HAP-1 (cell line): ENCODE measurements at regions not wholly inside any gene's neighbourhood (a gene's known extent, or its start where the extent isn't known, plus 50 kb on each side); places are given as distances from the start of the nearest gene placed in this dataset.

Source experiments
- DNase-seq, 2 experiments: peaks; one replicate each; pipeline ENCODE4 v3.0.0-alpha.2; 2016 to 2020; ENCODE audit warnings: low spot score in 2 of 2
- H3K27me3 ChIP-seq: fragments of 250-450 bp; sonication (Bioruptor Pico); 2 replicates; pipeline ENCODE4 v1.5.1; 2020; ENCODE audit warnings: low read depth, mild to moderate bottlenecking, moderate library complexity
- H3K36me3 ChIP-seq: fragments of 250-450 bp; sonication (Bioruptor Pico); replicated peaks from 2 replicates; pipeline ENCODE4 v1.5.1; 2020; ENCODE audit warnings: mild to moderate bottlenecking
- H3K4me1 ChIP-seq: fragments of 250-450 bp; sonication (Bioruptor Pico); 2 replicates; pipeline ENCODE4 v1.5.1; 2020; ENCODE audit warnings: mild to moderate bottlenecking
- H3K4me3 ChIP-seq: fragments of 250-450 bp; sonication (Bioruptor Pico); 2 replicates; pipeline ENCODE4 v1.5.1; 2020; ENCODE audit warnings: mild to moderate bottlenecking, moderate library complexity
- H3K9me3 ChIP-seq: fragments of 250-450 bp; sonication (Bioruptor Pico); 2 replicates; pipeline ENCODE4 v1.5.1; 2020; ENCODE audit warnings: mild to moderate bottlenecking, moderate library complexity
- in situ Hi-C: fragments of 300-500 bp; cut with MboI; formaldehyde crosslinking; loops from 3 replicates; pipeline ENCODE4 v1.14.3; 2020; ENCODE audit warnings: low sequenced_read_pairs, inconsistent platforms, mixed read lengths

DNA sequence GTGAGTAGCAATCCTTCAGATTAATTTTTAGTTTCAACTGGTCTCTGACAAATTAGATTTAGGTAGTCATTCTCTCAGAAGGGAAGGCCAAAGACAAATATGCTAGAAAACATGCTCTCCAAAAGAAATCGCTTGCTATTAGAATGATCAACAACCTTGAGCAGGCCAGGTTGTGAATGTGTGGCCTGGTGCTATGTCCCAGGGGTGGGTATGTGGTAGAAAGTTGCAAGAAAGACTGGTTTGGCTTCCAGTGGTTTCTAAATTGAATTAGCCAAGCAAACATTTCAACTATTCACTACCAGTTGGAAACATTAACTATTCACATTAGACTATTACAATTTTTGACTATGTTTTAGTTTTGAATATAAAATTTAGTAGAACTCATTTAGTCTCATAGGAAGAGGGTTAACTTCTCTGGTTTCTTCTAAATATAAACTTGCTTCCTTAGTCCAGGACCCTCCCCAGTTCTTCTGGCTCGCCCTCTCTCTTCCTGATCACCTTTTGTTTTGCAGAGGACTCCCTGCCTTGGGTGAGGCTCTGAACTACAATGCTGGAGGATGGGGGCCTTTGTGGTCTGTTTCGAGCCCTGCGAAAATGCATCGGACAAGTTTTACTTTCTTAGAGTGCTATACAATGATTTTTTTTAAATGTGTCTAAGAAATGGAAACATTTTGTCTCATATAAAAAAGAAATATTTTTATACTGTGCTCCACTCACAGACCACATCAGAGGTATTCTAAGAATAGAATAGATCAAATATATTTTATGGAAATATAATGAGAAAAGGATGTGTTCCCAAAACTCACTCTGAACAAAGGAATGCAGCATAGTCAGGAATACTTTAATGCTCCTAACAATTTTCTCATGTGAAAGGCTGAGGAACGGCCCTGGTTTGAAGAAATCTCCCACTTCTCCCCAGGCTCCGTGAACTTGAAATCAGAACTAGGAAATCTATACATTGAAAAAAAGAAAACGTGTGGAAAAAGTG lies 375.0 kb upstream of the ZEB2 start:
- Histone ChIP-seq H3K4me3 (no peak overlapping the region), H3K9me3 (no peaks in the 10 kb centered on the region), H3K27me3 (no peaks in the 10 kb centered on the region), H3K36me3 (no peaks in the 10 kb centered on the region), H3K4me1 (no peaks in the 10 kb centered on the region)
- DNase-seq, result no peak
- in situ Hi-C loops, result no loop called here

DNA sequence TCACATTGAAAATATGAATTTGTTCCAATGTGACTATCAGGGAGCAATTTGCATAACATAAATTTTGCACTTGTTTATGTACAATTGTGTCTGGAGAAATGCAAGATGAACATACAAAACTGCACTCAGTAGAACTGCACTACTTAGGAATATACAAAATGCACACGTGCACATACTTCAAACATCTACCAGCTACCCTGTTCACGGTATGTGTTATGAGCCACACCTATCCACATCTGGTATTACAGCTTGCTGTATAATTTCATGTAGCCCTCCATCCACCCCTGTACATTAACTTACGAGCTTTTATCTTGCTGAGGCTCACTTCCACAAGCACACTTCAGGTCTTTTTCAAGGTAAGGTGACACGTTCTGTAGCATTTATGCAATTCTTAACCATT lies 373.5 kb upstream of the ZEB2 start:
- H3K4me1 ChIP-seq, result no peaks in the 10 kb centered on the region
- in situ Hi-C loops, result no loop called here
- no peak overlapping the region for H3K4me3 ChIP-seq
- H3K27me3 ChIP-seq, result no peaks in the 10 kb centered on the region
- no peak for DNase-seq
- H3K9me3 ChIP-seq, result no peaks in the 10 kb centered on the region
- no peaks in the 10 kb centered on the region for H3K36me3 ChIP-seq

- in situ Hi-C loops, result no loop called here
- no peaks in the 10 kb centered on the region for H3K36me3 ChIP-seq
- no peaks in the 10 kb centered on the region for H3K9me3 ChIP-seq
- no peaks in the 10 kb centered on the region for H3K4me1 ChIP-seq
- H3K27me3 ChIP-seq, result no peaks in the 10 kb centered on the region
- DNase-seq, result no peak
- no peak overlapping the region for H3K4me3 ChIP-seq
Measured at GRCh38 chr2:144890828-144891227, 370.9 kb upstream of the ZEB2 start.

GRCh38 chr2:144889348-144889747 lies 369.4 kb upstream of the ZEB2 start:
- H3K9me3 ChIP-seq, result no peaks in the 10 kb centered on the region
- H3K4me1 ChIP-seq, result no peaks in the 10 kb centered on the region
- H3K36me3 ChIP-seq, result no peaks in the 10 kb centered on the region
- no peaks in the 10 kb centered on the region for H3K27me3 ChIP-seq
- DNase-seq, result no peak
- in situ Hi-C loops, result no loop called here
- H3K4me3 ChIP-seq, result no peak overlapping the region

GRCh38 chr2:144886862-144887261 lies 366.9 kb upstream of the ZEB2 start:
- no peaks in the 10 kb centered on the region for H3K9me3 ChIP-seq

GRCh38 chr2:144877893-144878292 lies 358.0 kb upstream of the ZEB2 start:
- H3K36me3 ChIP-seq, result no peaks in the 10 kb centered on the region
- H3K9me3 ChIP-seq, result no peaks in the 10 kb centered on the region
- no peak overlapping the region for H3K4me3 ChIP-seq
- DNase-seq, result no peak
- no peaks in the 10 kb centered on the region for H3K4me1 ChIP-seq
- no peaks in the 10 kb centered on the region for H3K27me3 ChIP-seq
- in situ Hi-C loops, result no loop called here

More at GRCh38 chr2:144886862-144887261, 366.9 kb upstream of the ZEB2 start:
- H3K4me3 ChIP-seq, result no peak overlapping the region
- DNase-seq, result no peak
- H3K36me3 ChIP-seq, result no peaks in the 10 kb centered on the region
- no peaks in the 10 kb centered on the region for H3K4me1 ChIP-seq
- no peaks in the 10 kb centered on the region for H3K27me3 ChIP-seq
- in situ Hi-C loops, result no loop called here

GRCh38 chr2:144876013-144876412 lies 356.1 kb upstream of the ZEB2 start:
- Histone ChIP-seq H3K36me3 (no peaks in the 10 kb centered on the region), H3K9me3 (no peaks in the 10 kb centered on the region), H3K27me3 (no peaks in the 10 kb centered on the region), H3K4me3 (no peak overlapping the region), H3K4me1 (no peaks in the 10 kb centered on the region)
- in situ Hi-C loops, result no loop called here
- DNase-seq, result peak in 1 of 2 experiments; percentile 5

DNA sequence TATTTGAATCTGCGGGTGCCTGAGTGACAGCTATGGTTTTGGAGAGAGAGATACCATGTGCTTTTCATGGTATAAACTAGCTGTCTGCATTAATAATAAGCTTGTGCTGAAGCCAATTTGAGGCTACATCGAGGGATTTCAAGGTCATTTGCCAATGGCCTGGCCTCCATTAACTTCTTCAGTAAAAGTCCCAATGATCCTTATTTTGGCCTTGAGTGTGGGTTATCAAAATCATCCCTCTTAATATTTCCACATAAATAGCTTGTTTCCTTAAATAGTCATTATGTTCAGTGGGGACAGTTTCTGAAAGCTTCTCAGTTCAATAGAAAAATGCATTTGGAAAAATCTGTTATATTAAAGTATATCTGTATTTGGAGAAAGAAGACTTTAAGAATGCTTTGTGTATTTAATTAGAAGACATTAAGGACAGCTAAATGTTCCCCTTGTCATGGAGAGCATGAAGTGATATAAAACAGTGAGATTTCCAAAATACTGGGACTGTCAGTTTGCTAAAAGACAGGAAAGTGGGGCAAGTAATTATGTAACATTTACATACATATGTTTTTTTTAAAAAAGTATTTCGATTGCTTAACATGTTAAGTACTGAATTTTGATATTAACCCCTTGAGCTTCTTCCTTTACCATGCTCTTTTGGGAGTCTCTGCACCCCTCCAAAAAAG lies 355.5 kb upstream of the ZEB2 start:
- Histone ChIP-seq H3K4me3 (no peak overlapping the region), H3K9me3 (no peaks in the 10 kb centered on the region), H3K36me3 (no peaks in the 10 kb centered on the region), H3K4me1 (no peaks in the 10 kb centered on the region), H3K27me3 (no peaks in the 10 kb centered on the region)
- in situ Hi-C loops, result no loop called here
- no peak for DNase-seq

GRCh38 chr2:144865670-144866069 lies 345.8 kb upstream of the ZEB2 start:
- no peaks in the 10 kb centered on the region for H3K9me3 ChIP-seq
- no peaks in the 10 kb centered on the region for H3K27me3 ChIP-seq
- H3K4me3 ChIP-seq, result no peak overlapping the region
- H3K4me1 ChIP-seq, result no peaks in the 10 kb centered on the region
- DNase-seq, result no peak
- H3K36me3 ChIP-seq, result no peaks in the 10 kb centered on the region
- in situ Hi-C loops, result no loop called here

DNA sequence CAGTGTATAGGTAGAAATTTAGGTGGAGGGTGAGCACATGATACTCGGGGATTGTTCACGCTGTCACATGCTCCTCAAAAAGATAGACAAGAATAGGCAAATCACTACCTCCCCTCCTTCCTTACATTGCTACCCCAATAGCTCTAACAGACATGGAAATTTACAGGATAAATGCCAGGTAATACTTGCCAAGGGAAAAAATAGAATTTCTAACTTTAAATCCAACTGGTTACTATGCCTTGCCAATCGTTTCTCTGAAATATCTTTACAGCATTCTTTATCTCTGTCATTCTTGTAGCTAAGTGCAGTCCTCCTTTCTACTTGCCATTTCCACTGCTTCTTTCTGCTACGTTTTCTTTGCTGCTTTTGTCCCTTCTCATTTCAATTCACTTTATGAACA lies 339.8 kb upstream of the ZEB2 start:
- no peak for DNase-seq
- in situ Hi-C loops, result no loop called here
- H3K4me1 ChIP-seq, result no peaks in the 10 kb centered on the region
- no peak overlapping the region for H3K4me3 ChIP-seq
- no peaks in the 10 kb centered on the region for H3K9me3 ChIP-seq
- no peaks in the 10 kb centered on the region for H3K36me3 ChIP-seq
- H3K27me3 ChIP-seq, result no peaks in the 10 kb centered on the region

DNA sequence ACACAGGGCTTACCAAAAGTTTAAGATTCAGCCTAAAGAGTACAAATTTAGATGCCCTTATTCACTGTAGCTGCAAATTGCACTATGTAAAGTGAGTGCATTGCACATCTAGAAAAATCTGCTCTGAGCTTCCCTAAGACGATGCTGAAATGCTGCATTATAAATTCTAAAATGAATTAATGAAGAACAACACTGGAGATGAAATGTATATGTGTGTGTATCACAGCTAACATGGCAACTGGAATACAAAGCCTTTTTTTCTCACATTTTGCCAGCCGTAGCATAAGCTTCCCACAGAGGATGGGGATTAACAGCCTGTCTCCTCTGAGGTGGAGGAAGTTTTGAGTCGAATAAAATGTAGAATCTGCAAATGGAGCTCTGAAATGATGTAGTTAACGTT lies 338.3 kb upstream of the ZEB2 start:
- no peak for DNase-seq
- Histone ChIP-seq H3K27me3 (no peaks in the 10 kb centered on the region), H3K4me1 (no peaks in the 10 kb centered on the region), H3K36me3 (no peaks in the 10 kb centered on the region), H3K4me3 (no peak overlapping the region), H3K9me3 (no peaks in the 10 kb centered on the region)
- in situ Hi-C loops, result no loop called here

DNA sequence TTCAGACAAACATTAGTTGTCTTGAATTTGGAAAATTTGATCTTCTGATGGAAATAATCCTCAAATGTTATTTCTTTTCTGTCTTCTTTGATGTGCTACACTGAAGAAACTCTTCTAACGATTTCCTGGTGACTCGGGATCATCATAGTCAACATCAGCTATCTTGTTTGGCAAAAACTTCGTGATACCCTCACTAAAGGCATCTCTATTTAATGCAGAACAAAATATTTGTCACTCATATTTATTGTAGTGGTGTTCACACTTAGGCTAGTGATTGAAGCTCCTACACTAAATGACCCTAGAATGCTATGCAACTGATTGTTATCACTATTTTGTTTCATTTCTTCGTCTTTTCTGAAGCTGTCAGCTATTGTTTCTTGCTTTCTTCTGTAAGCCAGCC lies 334.7 kb upstream of the ZEB2 start:
- Histone ChIP-seq H3K36me3 (no peaks in the 10 kb centered on the region), H3K4me1 (no peaks in the 10 kb centered on the region), H3K9me3 (no peaks in the 10 kb centered on the region), H3K27me3 (no peaks in the 10 kb centered on the region), H3K4me3 (no peak overlapping the region)
- DNase-seq, result no peak
- in situ Hi-C loops, result no loop called here

DNA sequence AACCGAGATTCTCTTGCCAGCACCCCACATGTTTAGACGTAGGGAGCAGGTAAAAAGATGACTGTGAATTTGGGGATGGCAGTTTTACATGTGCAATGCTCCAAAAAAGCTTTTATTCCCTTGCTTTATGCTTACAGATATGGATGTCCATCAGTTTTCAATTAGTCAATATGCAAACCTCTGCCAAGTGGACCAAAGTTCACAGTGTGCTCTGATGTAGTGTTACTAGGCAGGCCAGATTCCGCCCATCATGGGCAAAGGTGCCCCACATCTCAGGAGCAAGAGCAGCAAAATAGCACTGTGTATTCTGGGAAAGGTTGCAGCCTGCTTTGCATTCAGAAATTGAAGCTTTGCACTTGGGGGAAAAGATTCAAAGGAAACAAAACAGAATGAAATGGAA lies 329.7 kb upstream of the ZEB2 start:
- Histone ChIP-seq H3K4me3 (no peak overlapping the region), H3K9me3 (no peaks in the 10 kb centered on the region), H3K36me3 (no peaks in the 10 kb centered on the region), H3K27me3 (no peaks in the 10 kb centered on the region), H3K4me1 (no peaks in the 10 kb centered on the region)
- in situ Hi-C loops, result no loop called here
- no peak for DNase-seq

- Histone ChIP-seq H3K27me3 (no peaks in the 10 kb centered on the region), H3K4me3 (no peak overlapping the region), H3K9me3 (no peaks in the 10 kb centered on the region), H3K36me3 (no peaks in the 10 kb centered on the region), H3K4me1 (no peaks in the 10 kb centered on the region)
- no peak for DNase-seq
- in situ Hi-C loops, result no loop called here
Measured at GRCh38 chr2:144848423-144848822, 328.5 kb upstream of the ZEB2 start.
